ENCODE measurements at regions not wholly inside any gene's neighbourhood (a gene's known extent, or its start where the extent isn't known, plus 50 kb on each side); places are given as distances from the start of the nearest gene placed in this dataset.

GRCh38 chr6:48614326-48614725 lies 503.3 kb upstream of the PTCHD4 start:
- no peaks in the 10 kb centered on the region for H3K79me2 ChIP-seq (ENCODE audit: low read depth)
- H3F3A ChIP-seq (ENCODE audit: insufficient read depth, low read depth), result no peaks in the 10 kb centered on the region
- no peak overlapping the region for H3K27ac ChIP-seq
- TF ChIP-seq EZH2 (IDR thresholded peaks at IDR 0.05; ENCODE audit: low read depth), result no peak
- no peak for TF ChIP-seq CTCF (conservative IDR thresholded peaks at IDR 0.05)
- no peak overlapping the region for H3K4me3 ChIP-seq
- H3K9me3 ChIP-seq (ENCODE audit: insufficient read depth, low read depth), result no peaks in the 10 kb centered on the region
- DNase-seq, result no peak
- H4K20me1 ChIP-seq (ENCODE audit: insufficient read depth), result no peaks in the 10 kb centered on the region
- ChIA-PET CTCF (no interaction called here), POLR2A (ENCODE audit: unreplicated experiment) (no interaction called here)
- BruUV-seq (replicated peaks), result no TSS peak
- intact Hi-C loops (cut with micrococcal nuclease; ENCODE audit: unreplicated experiment), result no loop called here
- no peaks in the 10 kb centered on the region for H3K27me3 ChIP-seq (ENCODE audit: insufficient read depth, low read depth)
- no peaks in the 10 kb centered on the region for H3K9me2 ChIP-seq (ENCODE audit: insufficient read depth)
- no peaks in the 10 kb centered on the region for H3K4me1 ChIP-seq (replicated peaks; ENCODE audit: insufficient read depth)
- no peak overlapping the region for H3K4me2 ChIP-seq
- no peak overlapping the region for H2AFZ ChIP-seq
- H3K36me3 ChIP-seq (ENCODE audit: low read depth), result no peaks in the 10 kb centered on the region

DNA sequence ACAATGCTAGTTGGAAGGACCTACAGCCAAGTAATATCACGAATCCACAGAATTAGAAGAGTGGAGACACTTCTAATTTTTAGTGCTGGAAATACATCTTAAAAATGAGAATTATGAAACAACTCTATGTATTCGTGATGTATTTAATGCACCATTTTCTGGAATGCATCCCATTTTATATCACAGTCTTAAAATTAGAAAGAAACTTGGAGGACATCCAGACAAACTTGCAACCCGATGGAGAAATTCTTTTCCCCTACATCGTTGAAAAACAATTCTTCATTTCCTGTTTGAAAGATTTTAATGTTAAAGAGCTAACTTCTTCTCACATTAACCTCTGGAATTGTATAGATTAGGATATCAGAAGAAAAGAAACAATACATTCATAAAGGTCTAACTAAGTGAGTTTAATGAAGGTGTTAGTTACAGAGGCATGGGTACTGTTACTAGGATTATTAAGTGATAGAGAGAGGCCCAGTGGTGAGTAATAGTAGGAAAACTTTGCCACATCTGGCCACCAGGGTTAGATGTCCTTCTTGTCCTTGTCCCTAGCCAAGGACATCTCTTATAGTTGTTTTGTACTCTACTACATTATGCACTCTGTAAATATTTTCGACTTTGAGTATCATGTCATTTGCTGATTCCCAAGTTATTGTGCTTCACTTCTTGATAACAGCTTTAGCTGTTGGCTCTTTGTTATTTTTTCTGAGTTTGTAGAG lies 502.4 kb upstream of the PTCHD4 start:
- H3K4me2 ChIP-seq, result no peak overlapping the region
- H3K27ac ChIP-seq, result no peak overlapping the region
- no peaks in the 10 kb centered on the region for H3K9me2 ChIP-seq (ENCODE audit: insufficient read depth)
- no peaks in the 10 kb centered on the region for H3F3A ChIP-seq (ENCODE audit: insufficient read depth, low read depth)
- H3K36me3 ChIP-seq (ENCODE audit: low read depth), result no peaks in the 10 kb centered on the region
- no peaks in the 10 kb centered on the region for H3K79me2 ChIP-seq (ENCODE audit: low read depth)
- no peaks in the 10 kb centered on the region for H3K4me1 ChIP-seq (replicated peaks; ENCODE audit: insufficient read depth)
- intact Hi-C loops (cut with micrococcal nuclease; ENCODE audit: unreplicated experiment), result no loop called here
- H3K4me3 ChIP-seq, result no peak overlapping the region
- CTCF ChIA-PET, result no interaction called here
- H3K9me3 ChIP-seq (ENCODE audit: insufficient read depth, low read depth), result no peaks in the 10 kb centered on the region
- H2AFZ ChIP-seq, result no peak overlapping the region
- no TSS peak for BruUV-seq (replicated peaks)
- DNase-seq, result no peak
- POLR2A ChIA-PET (ENCODE audit: unreplicated experiment), result no interaction called here
- no peaks in the 10 kb centered on the region for H3K27me3 ChIP-seq (ENCODE audit: insufficient read depth, low read depth)
- no peaks in the 10 kb centered on the region for H4K20me1 ChIP-seq (ENCODE audit: insufficient read depth)
- no peak for TF ChIP-seq EZH2 (IDR thresholded peaks at IDR 0.05; ENCODE audit: low read depth)
- no peak for TF ChIP-seq CTCF (conservative IDR thresholded peaks at IDR 0.05)

- H3K4me3 ChIP-seq, result no peak overlapping the region
- no peak overlapping the region for H3K27ac ChIP-seq
- intact Hi-C loops (cut with micrococcal nuclease; ENCODE audit: unreplicated experiment), result no loop called here
- no peak overlapping the region for H3K4me2 ChIP-seq
- no peaks in the 10 kb centered on the region for H3K36me3 ChIP-seq (ENCODE audit: low read depth)
- POLR2A ChIA-PET (ENCODE audit: unreplicated experiment), result no interaction called here
- no peaks in the 10 kb centered on the region for H3F3A ChIP-seq (ENCODE audit: insufficient read depth, low read depth)
- CTCF ChIA-PET, result no interaction called here
- H2AFZ ChIP-seq, result no peak overlapping the region
- no peak for TF ChIP-seq EZH2 (IDR thresholded peaks at IDR 0.05; ENCODE audit: low read depth)
- H3K79me2 ChIP-seq (ENCODE audit: low read depth), result no peaks in the 10 kb centered on the region
- no peaks in the 10 kb centered on the region for H3K4me1 ChIP-seq (replicated peaks; ENCODE audit: insufficient read depth)
- no peaks in the 10 kb centered on the region for H3K9me2 ChIP-seq (ENCODE audit: insufficient read depth)
- DNase-seq, result no peak
- H4K20me1 ChIP-seq (ENCODE audit: insufficient read depth), result no peaks in the 10 kb centered on the region
- no peaks in the 10 kb centered on the region for H3K9me3 ChIP-seq (ENCODE audit: insufficient read depth, low read depth)
- no TSS peak for BruUV-seq (replicated peaks)
- no peaks in the 10 kb centered on the region for H3K27me3 ChIP-seq (ENCODE audit: insufficient read depth, low read depth)
Observed at GRCh38 chr6:48611332-48611731, 500.3 kb upstream of the PTCHD4 start.

DNA sequence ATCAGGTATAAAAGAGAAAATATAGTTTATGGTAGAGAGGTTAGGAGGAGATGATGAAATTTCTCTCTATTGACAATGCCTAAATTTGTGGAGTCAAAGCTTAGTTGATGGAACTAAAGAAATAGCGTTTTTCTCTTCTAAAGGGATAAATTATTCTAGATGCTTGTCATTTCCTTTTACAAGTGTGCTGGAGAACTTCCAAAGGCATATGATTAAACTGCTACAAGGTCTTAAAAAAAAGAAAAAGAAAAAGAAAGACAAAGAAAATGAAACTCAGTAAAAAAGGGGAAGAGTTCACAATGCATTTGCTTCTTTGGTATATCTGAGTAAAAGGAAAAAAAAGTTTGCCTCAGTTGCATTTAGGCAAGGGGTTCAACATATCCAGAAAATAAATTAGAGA lies 499.8 kb upstream of the PTCHD4 start:
- CTCF ChIA-PET, result no interaction called here
- no peaks in the 10 kb centered on the region for H3K9me3 ChIP-seq (ENCODE audit: insufficient read depth, low read depth)
- H3K4me2 ChIP-seq, result no peak overlapping the region
- DNase-seq, result no peak
- H2AFZ ChIP-seq, result no peak overlapping the region
- no peak for TF ChIP-seq CTCF (conservative IDR thresholded peaks at IDR 0.05)
- TF ChIP-seq EZH2 (IDR thresholded peaks at IDR 0.05; ENCODE audit: low read depth), result no peak
- BruUV-seq (replicated peaks), result no TSS peak
- no peaks in the 10 kb centered on the region for H4K20me1 ChIP-seq (ENCODE audit: insufficient read depth)
- no peaks in the 10 kb centered on the region for H3K36me3 ChIP-seq (ENCODE audit: low read depth)
- no peaks in the 10 kb centered on the region for H3K79me2 ChIP-seq (ENCODE audit: low read depth)
- no peaks in the 10 kb centered on the region for H3K27me3 ChIP-seq (ENCODE audit: insufficient read depth, low read depth)
- intact Hi-C loops (cut with micrococcal nuclease; ENCODE audit: unreplicated experiment), result no loop called here
- POLR2A ChIA-PET (ENCODE audit: unreplicated experiment), result no interaction called here
- no peak overlapping the region for H3K27ac ChIP-seq
- H3K9me2 ChIP-seq (ENCODE audit: insufficient read depth), result no peaks in the 10 kb centered on the region
- H3K4me3 ChIP-seq, result no peak overlapping the region
- H3K4me1 ChIP-seq (replicated peaks; ENCODE audit: insufficient read depth), result no peaks in the 10 kb centered on the region
- no peaks in the 10 kb centered on the region for H3F3A ChIP-seq (ENCODE audit: insufficient read depth, low read depth)

Data from PC-9 (cell line).